ENCODE measurements at regions not wholly inside any gene's neighbourhood (a gene's known extent, or its start where the extent isn't known, plus 50 kb on each side); places are given as distances from the start of the nearest gene placed in this dataset.

DNA sequence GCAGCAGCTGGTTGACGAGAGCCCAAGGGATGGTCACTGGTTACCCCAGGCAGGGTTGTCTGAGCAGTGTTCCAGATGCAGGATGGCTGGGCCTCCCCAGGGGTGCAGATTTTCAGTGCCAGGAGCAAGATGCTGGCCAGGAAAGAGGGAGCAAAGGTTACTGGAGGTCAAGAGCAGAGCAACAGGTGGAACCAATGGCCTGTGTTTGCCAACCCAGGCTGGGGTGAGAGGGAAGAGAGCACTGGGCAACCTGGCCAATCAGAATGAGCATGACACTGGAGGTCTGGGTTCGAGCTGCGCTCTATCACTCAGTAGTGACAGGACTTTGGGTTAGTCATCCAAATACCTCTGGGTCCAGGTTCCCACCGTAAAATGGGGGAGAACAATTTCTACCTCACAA, 90.6 kb upstream of the TLE3 start (continued):
- TF ChIP-seq YY1 (IDR thresholded peaks at IDR 0.05; ENCODE audit: extremely low read depth, insufficient replicate concordance, low read depth, low read length) = no peak
- TF ChIP-seq TCF7L2 (IDR thresholded peaks at IDR 0.05; ENCODE audit: borderline replicate concordance, extremely low read depth, insufficient read depth, insufficient read length) = no peak
- TF ChIP-seq ZFX (IDR thresholded peaks at IDR 0.05) = no peak
- no peak for TF ChIP-seq SIN3A (IDR thresholded peaks at IDR 0.05; ENCODE audit: low read depth)
- TF ChIP-seq ZBTB33 (IDR thresholded peaks at IDR 0.05; ENCODE audit: extremely low read depth, insufficient replicate concordance, low read length) = no peak
- no peak for TF ChIP-seq FOSL1 (IDR thresholded peaks at IDR 0.05; ENCODE audit: low read depth)
- TF ChIP-seq SRF (IDR thresholded peaks at IDR 0.05; ENCODE audit: low read depth) = no peak
- no peak for TF ChIP-seq EZH2phosphoT487 (IDR thresholded peaks at IDR 0.05; ENCODE audit: borderline replicate concordance)
- TF ChIP-seq RAD21 (IDR thresholded peaks at IDR 0.05; ENCODE audit: low read depth) = no peak
- no peak for TF ChIP-seq CBX3 (IDR thresholded peaks at IDR 0.05; ENCODE audit: low read depth)
- TF ChIP-seq POLR2AphosphoS5 (IDR thresholded peaks at IDR 0.05; ENCODE audit: low read depth, low read length) = no peak
- TF ChIP-seq CEBPB (IDR thresholded peaks at IDR 0.05; ENCODE audit: low read depth) = no peak

DNA sequence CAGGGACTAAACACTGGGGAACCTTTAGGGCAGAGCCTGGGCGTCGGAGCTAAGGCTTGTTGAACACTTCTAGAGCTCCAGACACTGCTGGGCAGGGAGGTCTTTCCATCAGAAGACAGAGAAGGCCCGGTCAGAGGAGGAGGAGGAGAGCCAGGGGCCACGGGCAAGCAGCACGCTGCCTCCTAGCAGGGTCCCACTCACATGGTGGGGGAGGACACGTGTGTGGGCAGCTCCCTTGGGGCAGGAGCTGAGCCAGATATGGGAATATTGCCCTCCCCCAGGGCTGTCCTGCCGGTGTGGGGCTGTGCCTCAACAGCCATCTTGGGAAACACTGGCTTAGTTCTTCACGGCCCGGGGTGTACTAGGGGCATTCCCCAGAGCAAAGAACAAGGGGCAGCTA, 89.6 kb upstream of the TLE3 start:
- intact Hi-C loops (cut with micrococcal nuclease) = no loop called here
- ATAC-seq (no peak), DNase-seq (ENCODE audit: low read depth, low spot score) (no peak)
- CTCF ChIA-PET = no interaction called here
- no peaks in the 10 kb centered on the region for H3K36me3 ChIP-seq (ENCODE audit: control insufficient read depth in 1 of 2, insufficient read depth in 2 of 2, low read length in 2 of 2)
- no peak overlapping the region for H3K4me2 ChIP-seq (ENCODE audit: low read length)
- no peaks in the 10 kb centered on the region for H3K27me3 ChIP-seq (ENCODE audit: insufficient read depth, low read length)
- H3K79me2 ChIP-seq (ENCODE audit: insufficient read depth, low read length) = no peaks in the 10 kb centered on the region
- no peaks in the 10 kb centered on the region for H3K9me3 ChIP-seq (ENCODE audit: control insufficient read depth in 1 of 2, insufficient read depth in 1 of 2, low read depth in 1 of 2, low read length in 2 of 2)
- H4K20me1 ChIP-seq (ENCODE audit: insufficient read depth) = no peaks in the 10 kb centered on the region
- POLR2A ChIA-PET = no interaction called here
- peaks cover 0 to 5% of the 10 kb centered on the region in 2 experiments; a peak in 1 of 4 replicates for H3K4me1 ChIP-seq (ENCODE audit: control insufficient read depth in 1 of 2, insufficient read depth in 2 of 2, low read length in 2 of 2)
- no TSS peak for BruUV-seq (replicated peaks)
- H3K27ac ChIP-seq (ENCODE audit: low read depth, low read length) = no peak overlapping the region
- no peaks in the 10 kb centered on the region for H3K9me2 ChIP-seq (ENCODE audit: insufficient read depth)
- no peak overlapping the region for H3K4me3 ChIP-seq (replicated peaks in 1 of 2; ENCODE audit: low read depth in 1 of 2, low read length in 2 of 2)
- no peak overlapping the region for H2AFZ ChIP-seq (ENCODE audit: low read depth, low read length, poor library complexity, severe bottlenecking)
- RAD21 ChIA-PET (ENCODE audit: low non-redundant PET in 1 of 2, low total read pairs in 2 of 2, uncharacterized antibody in 2 of 2, unreplicated experiment in 2 of 2) = no interaction called here
- H3K9ac ChIP-seq (ENCODE audit: low read length) = no peak overlapping the region
- TF ChIP-seq POLR2AphosphoS5 (IDR thresholded peaks at IDR 0.05; ENCODE audit: low read depth, low read length) = no peak
- TF ChIP-seq EZH2phosphoT487 (IDR thresholded peaks at IDR 0.05; ENCODE audit: borderline replicate concordance) = no peak
- no peak for TF ChIP-seq CBX3 (IDR thresholded peaks at IDR 0.05; ENCODE audit: low read depth)
- no peak for TF ChIP-seq SRF (IDR thresholded peaks at IDR 0.05; ENCODE audit: low read depth)
- TF ChIP-seq ZFX (IDR thresholded peaks at IDR 0.05) = no peak
- TF ChIP-seq, protein P1, sequence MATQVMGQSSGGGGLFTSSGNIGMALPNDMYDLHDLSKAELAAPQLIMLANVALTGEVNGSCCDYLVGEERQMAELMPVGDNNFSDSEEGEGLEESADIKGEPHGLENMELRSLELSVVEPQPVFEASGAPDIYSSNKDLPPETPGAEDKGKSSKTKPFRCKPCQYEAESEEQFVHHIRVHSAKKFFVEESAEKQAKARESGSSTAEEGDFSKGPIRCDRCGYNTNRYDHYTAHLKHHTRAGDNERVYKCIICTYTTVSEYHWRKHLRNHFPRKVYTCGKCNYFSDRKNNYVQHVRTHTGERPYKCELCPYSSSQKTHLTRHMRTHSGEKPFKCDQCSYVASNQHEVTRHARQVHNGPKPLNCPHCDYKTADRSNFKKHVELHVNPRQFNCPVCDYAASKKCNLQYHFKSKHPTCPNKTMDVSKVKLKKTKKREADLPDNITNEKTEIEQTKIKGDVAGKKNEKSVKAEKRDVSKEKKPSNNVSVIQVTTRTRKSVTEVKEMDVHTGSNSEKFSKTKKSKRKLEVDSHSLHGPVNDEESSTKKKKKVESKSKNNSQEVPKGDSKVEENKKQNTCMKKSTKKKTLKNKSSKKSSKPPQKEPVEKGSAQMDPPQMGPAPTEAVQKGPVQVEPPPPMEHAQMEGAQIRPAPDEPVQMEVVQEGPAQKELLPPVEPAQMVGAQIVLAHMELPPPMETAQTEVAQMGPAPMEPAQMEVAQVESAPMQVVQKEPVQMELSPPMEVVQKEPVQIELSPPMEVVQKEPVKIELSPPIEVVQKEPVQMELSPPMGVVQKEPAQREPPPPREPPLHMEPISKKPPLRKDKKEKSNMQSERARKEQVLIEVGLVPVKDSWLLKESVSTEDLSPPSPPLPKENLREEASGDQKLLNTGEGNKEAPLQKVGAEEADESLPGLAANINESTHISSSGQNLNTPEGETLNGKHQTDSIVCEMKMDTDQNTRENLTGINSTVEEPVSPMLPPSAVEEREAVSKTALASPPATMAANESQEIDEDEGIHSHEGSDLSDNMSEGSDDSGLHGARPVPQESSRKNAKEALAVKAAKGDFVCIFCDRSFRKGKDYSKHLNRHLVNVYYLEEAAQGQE (IDR thresholded peaks at IDR 0.05; ENCODE audit: low read depth) = no peak
- no peak for TF ChIP-seq CTCF (IDR thresholded peaks at IDR 0.05 in 2 of 3, conservative IDR thresholded peaks at IDR 0.05 in 1 of 3; ENCODE audit: borderline replicate concordance in 1 of 3, insufficient read depth in 1 of 3, low read depth in 2 of 3, low read length in 2 of 3)
- TF ChIP-seq EZH2 (IDR thresholded peaks at IDR 0.05) = no peak
- TF ChIP-seq JUND (IDR thresholded peaks at IDR 0.05) = no peak
- TF ChIP-seq ZBTB33 (IDR thresholded peaks at IDR 0.05; ENCODE audit: extremely low read depth, insufficient replicate concordance, low read length) = no peak
